ENCODE measurements at regions not wholly inside any gene's neighbourhood (a gene's known extent, or its start where the extent isn't known, plus 50 kb on each side); places are given as distances from the start of the nearest gene placed in this dataset.

DNA sequence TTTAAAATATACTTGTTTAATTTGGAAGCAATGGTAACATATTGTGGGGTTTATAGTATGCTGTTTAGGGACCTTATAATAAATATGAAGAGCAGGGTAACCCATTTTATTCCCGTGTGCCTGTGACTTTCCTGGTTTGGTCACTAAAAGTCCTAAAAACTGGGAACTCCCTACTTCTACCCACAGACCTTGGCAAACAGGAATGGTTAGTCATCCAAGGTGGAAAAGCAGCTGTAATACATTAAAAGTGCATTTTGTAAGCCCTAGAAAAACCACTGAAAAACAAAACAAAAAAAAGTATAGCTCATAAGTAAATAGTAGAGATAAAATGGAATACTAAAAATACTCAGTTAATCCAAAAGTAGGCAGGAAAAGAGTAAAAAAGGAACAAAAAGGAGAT is 538.9 kb downstream of the LMO4 start:
- ATAC-seq (no peak), DNase-seq (no peak)
- Mint-ChIP-seq H3K27me3 (peaks cover 6% of the 10 kb centered on the region), H3K9me3 (ENCODE audit: low read depth) (no peaks in the 10 kb centered on the region), H3K4me1 (peaks cover 7% of the 10 kb centered on the region), H3K27ac (no peak overlapping the region), H3K4me3 (no peak overlapping the region), H3K36me3 (no peaks in the 10 kb centered on the region)
- CTCF ChIA-PET, result interaction anchor here (1.2 kb wide), 1 partner anchor 541 kb away, joined by 3 read pairs; no protein-coding TSS in a partner anchor

DNA sequence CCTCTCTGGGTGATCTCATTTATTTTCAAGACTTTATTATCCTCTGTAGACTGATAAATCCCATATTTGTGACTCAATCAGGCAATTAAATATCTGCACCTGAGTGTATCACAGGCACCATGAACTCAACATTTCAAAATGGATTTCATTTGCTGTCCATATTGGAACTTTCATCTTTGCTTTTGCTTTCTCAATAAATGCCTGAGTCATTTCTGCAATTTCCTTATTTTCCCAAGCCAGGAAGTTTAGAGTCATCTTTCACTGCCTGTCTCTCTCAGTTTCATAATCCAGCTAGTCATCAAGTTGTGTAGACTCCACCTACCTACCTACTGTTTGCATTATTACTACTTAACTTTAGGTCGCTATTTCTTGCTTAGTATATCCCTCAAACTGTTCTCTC is 540.9 kb downstream of the LMO4 start:
- no peaks in the 10 kb centered on the region for H3K9me3 Mint-ChIP-seq (ENCODE audit: low read depth)
- H3K27ac Mint-ChIP-seq, result no peak overlapping the region

GRCh38 chr1:87872189-87872588 is 543.5 kb downstream of the LMO4 start:
- Mint-ChIP-seq H3K27me3 (no peaks in the 10 kb centered on the region), H3K4me3 (no peak overlapping the region), H3K27ac (no peak overlapping the region), H3K9me3 (ENCODE audit: low read depth) (no peaks in the 10 kb centered on the region), H3K4me1 (no peaks in the 10 kb centered on the region), H3K36me3 (no peaks in the 10 kb centered on the region)
- no peak for ATAC-seq
- no peak for DNase-seq
- CTCF ChIA-PET, result no interaction called here

More for the DNA sequence above, 540.9 kb downstream of the LMO4 start:
- Mint-ChIP-seq H3K4me1 (peaks cover 4% of the 10 kb centered on the region), H3K36me3 (no peaks in the 10 kb centered on the region), H3K4me3 (no peak overlapping the region), H3K27me3 (no peaks in the 10 kb centered on the region)
- DNase-seq, result no peak
- CTCF ChIA-PET, result no interaction called here
- ATAC-seq, result no peak

DNA sequence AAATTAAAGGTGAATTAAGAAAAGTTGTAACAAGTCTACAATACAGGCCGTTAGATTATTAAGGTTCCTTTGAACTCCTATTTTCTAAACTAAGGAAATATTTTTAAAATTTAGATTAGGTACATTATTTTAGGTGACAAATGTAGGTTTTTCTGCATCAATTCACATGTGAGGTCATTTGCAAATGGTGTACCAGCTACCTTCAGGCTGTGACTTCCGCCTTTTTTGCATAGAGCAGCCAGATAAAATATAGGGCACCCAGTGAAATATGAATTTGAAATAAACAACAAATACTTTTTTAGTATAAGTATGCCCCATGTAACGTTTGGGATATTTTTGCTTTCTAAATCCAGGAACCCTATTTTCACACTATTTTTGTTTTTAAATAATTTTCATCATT is 544.0 kb downstream of the LMO4 start:
- Mint-ChIP-seq H3K27ac (no peak overlapping the region), H3K9me3 (ENCODE audit: low read depth) (no peaks in the 10 kb centered on the region), H3K36me3 (no peaks in the 10 kb centered on the region), H3K27me3 (no peaks in the 10 kb centered on the region), H3K4me3 (no peak overlapping the region), H3K4me1 (no peaks in the 10 kb centered on the region)
- CTCF ChIA-PET, result no interaction called here
- ATAC-seq (no peak), DNase-seq (no peak)

DNA sequence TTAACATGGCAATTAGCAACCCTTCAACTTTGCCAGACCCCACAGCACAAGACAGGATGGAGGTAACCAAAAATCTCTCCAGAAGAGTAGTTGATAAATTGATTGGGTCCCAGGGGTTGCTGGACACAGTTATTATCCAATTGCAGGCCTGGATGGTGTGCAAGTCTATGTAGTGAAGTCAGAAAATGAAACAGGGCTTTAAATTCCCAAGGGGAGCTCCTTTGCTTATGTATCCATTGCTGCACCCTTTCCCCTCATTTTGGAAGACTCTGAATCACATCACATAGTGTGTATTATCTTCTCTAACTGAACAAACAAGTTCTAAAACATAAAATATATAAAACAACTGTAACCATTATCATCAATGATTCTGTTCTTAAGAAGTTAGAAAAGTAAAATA is 550.2 kb downstream of the LMO4 start:
- Mint-ChIP-seq H3K27me3 (no peaks in the 10 kb centered on the region), H3K36me3 (no peaks in the 10 kb centered on the region), H3K4me3 (no peak overlapping the region), H3K27ac (no peak overlapping the region), H3K4me1 (no peaks in the 10 kb centered on the region), H3K9me3 (ENCODE audit: low read depth) (no peaks in the 10 kb centered on the region)
- DNase-seq (no peak), ATAC-seq (no peak)
- CTCF ChIA-PET, result no interaction called here

DNA sequence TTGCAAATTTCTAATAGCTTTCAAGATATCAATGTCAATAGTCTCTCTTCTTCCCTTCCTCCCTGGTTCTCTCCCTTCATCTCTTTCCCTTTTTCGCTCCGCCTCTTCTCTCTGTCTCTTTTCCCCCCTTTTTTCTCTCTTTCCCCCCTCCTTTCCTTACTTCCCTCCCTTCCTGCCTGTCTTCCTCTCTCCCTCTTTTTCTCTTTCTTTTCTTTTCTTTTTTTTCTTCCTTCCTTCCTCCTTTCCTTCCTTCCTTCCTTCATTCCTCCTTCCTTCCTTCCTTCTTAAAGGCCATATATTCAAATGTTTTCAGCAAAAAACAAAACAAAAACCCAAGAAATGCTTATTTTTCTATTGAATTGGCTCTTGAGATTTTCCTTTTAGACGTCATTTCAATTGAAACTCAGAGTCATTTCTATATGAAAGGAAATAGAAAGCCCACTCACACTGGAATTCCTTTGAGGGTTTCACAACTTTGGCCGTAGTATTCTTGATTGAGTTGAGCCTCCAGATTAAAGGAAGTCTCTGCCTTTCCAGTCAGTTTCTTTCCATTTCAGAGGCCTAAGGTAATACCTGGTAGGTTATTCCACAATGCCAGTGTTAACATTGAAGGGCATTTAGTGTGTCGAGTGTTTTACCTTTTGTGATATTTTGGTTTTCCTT is 551.5 kb downstream of the LMO4 start:
- Mint-ChIP-seq H3K4me3 (no peak overlapping the region), H3K4me1 (no peaks in the 10 kb centered on the region), H3K9me3 (ENCODE audit: low read depth) (no peaks in the 10 kb centered on the region), H3K36me3 (no peaks in the 10 kb centered on the region), H3K27me3 (no peaks in the 10 kb centered on the region), H3K27ac (no peak overlapping the region)
- ATAC-seq (no peak), DNase-seq (no peak)
- CTCF ChIA-PET, result no interaction called here

- Mint-ChIP-seq H3K27me3 (peaks cover 4% of the 10 kb centered on the region), H3K9me3 (ENCODE audit: low read depth) (no peaks in the 10 kb centered on the region), H3K27ac (no peak overlapping the region), H3K4me1 (no peaks in the 10 kb centered on the region), H3K4me3 (no peak overlapping the region), H3K36me3 (no peaks in the 10 kb centered on the region)
- CTCF ChIA-PET, result no interaction called here
- ATAC-seq (no peak), DNase-seq (no peak)
Measured at GRCh38 chr1:87880764-87881163, 552.1 kb downstream of the LMO4 start.

DNA sequence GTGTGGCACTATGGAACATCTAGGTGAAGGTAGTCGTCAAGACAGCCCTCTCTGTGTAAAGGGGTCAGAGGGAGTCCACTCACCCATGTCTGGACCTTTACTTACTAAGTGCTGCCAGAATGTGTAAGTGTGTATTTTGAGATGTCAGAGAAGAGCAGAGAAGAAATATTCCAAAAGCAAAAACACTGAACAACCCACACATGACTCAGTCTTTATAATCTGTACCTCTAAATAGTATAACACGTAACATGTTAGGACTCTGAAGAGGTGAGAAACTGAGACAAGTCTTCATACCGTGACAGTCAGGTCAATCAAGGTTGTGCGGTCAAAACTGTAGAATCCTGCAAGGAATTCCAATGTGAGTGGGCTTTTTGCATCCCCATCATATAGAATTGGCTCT is 555.2 kb downstream of the LMO4 start:
- H3K27ac Mint-ChIP-seq, result no peak overlapping the region
- H3K36me3 Mint-ChIP-seq, result no peaks in the 10 kb centered on the region
- H3K27me3 Mint-ChIP-seq, result peaks cover 10% of the 10 kb centered on the region
- no peaks in the 10 kb centered on the region for H3K4me1 Mint-ChIP-seq
- ATAC-seq (no peak), DNase-seq (no peak)
- CTCF ChIA-PET, result no interaction called here
- no peak overlapping the region for H3K4me3 Mint-ChIP-seq
- no peaks in the 10 kb centered on the region for H3K9me3 Mint-ChIP-seq (ENCODE audit: low read depth)

GRCh38 chr1:87884581-87884980 is 555.9 kb downstream of the LMO4 start:
- H3K4me3 Mint-ChIP-seq, result no peak overlapping the region
- no peaks in the 10 kb centered on the region for H3K36me3 Mint-ChIP-seq
- peaks cover 10% of the 10 kb centered on the region for H3K27me3 Mint-ChIP-seq
- no peaks in the 10 kb centered on the region for H3K9me3 Mint-ChIP-seq (ENCODE audit: low read depth)
- CTCF ChIA-PET, result no interaction called here
- DNase-seq (no peak), ATAC-seq (no peak)
- H3K4me1 Mint-ChIP-seq, result no peaks in the 10 kb centered on the region
- no peak overlapping the region for H3K27ac Mint-ChIP-seq

GRCh38 chr1:87885278-87886025 is 556.8 kb downstream of the LMO4 start:
- Mint-ChIP-seq H3K9me3 (ENCODE audit: low read depth) (no peaks in the 10 kb centered on the region), H3K4me3 (no peak overlapping the region), H3K36me3 (no peaks in the 10 kb centered on the region), H3K27ac (no peak overlapping the region), H3K4me1 (no peaks in the 10 kb centered on the region), H3K27me3 (peaks cover 10% of the 10 kb centered on the region)
- no peak for DNase-seq
- CTCF ChIA-PET, result no interaction called here
- ATAC-seq, result no peak

- no peak overlapping the region for H3K27ac Mint-ChIP-seq
- no peak for DNase-seq
- no peaks in the 10 kb centered on the region for H3K36me3 Mint-ChIP-seq
- H3K4me1 Mint-ChIP-seq, result no peaks in the 10 kb centered on the region
- CTCF ChIA-PET, result no interaction called here
- no peak overlapping the region for H3K4me3 Mint-ChIP-seq
- H3K9me3 Mint-ChIP-seq (ENCODE audit: low read depth), result no peaks in the 10 kb centered on the region
- ATAC-seq, result no peak
- peaks cover 10% of the 10 kb centered on the region for H3K27me3 Mint-ChIP-seq
Measured at GRCh38 chr1:87887100-87887499, 558.4 kb downstream of the LMO4 start.

DNA sequence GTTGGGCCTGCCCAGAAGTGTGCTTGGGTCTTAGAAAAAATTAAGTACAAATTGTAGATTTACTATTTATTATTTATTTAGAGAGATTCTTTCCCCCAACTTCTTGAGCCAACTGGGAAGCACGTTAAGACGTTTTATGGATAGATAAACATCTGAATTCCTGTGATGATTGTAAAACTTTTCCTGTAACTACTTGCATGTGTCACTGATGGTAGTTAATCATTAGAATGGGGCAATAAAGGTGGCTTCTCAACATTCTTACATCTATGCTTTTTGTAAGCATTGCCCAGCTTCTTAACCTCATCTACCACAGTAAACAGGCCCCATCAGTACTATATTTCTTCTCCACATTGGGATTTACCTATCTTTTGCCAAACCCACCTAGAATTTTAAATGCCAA is 559.8 kb downstream of the LMO4 start:
- no peak overlapping the region for H3K4me3 Mint-ChIP-seq
- no peaks in the 10 kb centered on the region for H3K36me3 Mint-ChIP-seq
- DNase-seq (no peak), ATAC-seq (no peak)
- peaks cover 13% of the 10 kb centered on the region for H3K27me3 Mint-ChIP-seq
- no peaks in the 10 kb centered on the region for H3K9me3 Mint-ChIP-seq (ENCODE audit: low read depth)
- H3K4me1 Mint-ChIP-seq, result no peaks in the 10 kb centered on the region
- CTCF ChIA-PET, result no interaction called here
- H3K27ac Mint-ChIP-seq, result no peak overlapping the region

DNA sequence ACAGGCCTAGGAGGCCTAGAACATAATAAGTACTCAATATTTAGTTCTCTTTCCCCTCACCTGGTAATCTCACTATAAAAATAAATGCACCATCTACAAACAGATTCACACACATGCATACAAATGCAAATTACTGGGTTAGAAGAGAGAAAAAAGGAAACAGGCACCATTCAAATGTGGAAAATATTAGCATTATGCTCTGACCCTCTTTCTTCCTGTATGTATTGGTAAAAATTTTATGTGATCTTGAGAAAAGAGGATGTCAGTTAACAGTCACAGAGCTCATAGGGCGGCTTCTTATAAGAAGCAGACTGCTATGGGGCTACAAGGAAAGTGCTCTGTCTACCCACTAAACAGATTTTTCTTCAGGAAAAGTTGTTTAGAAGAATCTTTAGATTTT is 565.4 kb downstream of the LMO4 start:
- DNase-seq, result no peak
- H3K36me3 Mint-ChIP-seq, result no peaks in the 10 kb centered on the region
- no peaks in the 10 kb centered on the region for H3K9me3 Mint-ChIP-seq (ENCODE audit: low read depth)
- ATAC-seq, result no peak
- H3K27me3 Mint-ChIP-seq, result peaks cover 2% of the 10 kb centered on the region
- no peak overlapping the region for H3K27ac Mint-ChIP-seq
- CTCF ChIA-PET, result no interaction called here
- no peak overlapping the region for H3K4me3 Mint-ChIP-seq
- no peaks in the 10 kb centered on the region for H3K4me1 Mint-ChIP-seq

GRCh38 chr1:87897481-87897880 is 568.8 kb downstream of the LMO4 start:
- no peaks in the 10 kb centered on the region for H3K36me3 Mint-ChIP-seq
- H3K27ac Mint-ChIP-seq, result no peak overlapping the region
- DNase-seq (no peak), ATAC-seq (no peak)
- CTCF ChIA-PET, result no interaction called here
- no peak overlapping the region for H3K4me3 Mint-ChIP-seq
- peaks cover 6% of the 10 kb centered on the region for H3K27me3 Mint-ChIP-seq
- no peaks in the 10 kb centered on the region for H3K9me3 Mint-ChIP-seq (ENCODE audit: low read depth)
- no peaks in the 10 kb centered on the region for H3K4me1 Mint-ChIP-seq
